H1 (cell line): ENCODE measurements at regions not wholly inside any gene's neighbourhood (a gene's known extent, or its start where the extent isn't known, plus 50 kb on each side); places are given as distances from the start of the nearest gene placed in this dataset.

Experiments used
- CTCF ChIA-PET: fragments of 300-600 bp; sonication (Branson Sonifier 250); formaldehyde crosslinking; loops from one replicate; lab custom pipeline; 2021; ENCODE audit not compliant: partially characterized antibody; lab: Charles Lee
- POLR2A ChIA-PET: fragments of 300-600 bp; sonication (Branson Sonifier 250); formaldehyde crosslinking; loops from one replicate; lab custom pipeline; 2021; ENCODE audit warnings: inconsistent platforms; ENCODE audit not compliant: partially characterized antibody; lab: Charles Lee
- DNase-seq, 2 experiments: peaks; one replicate each; pipeline versions ENCODE4 v3.0.0 to v3.0.0-alpha.2; 2010 to 2022; ENCODE audit warnings: low spot score in 2 of 2, low read depth in 1 of 2, mixed read lengths in 1 of 2
- FAIRE-seq: peaks from 2 replicates; lab custom pipeline; 2011; peaks lifted over from hg19 to GRCh38; lab: Jason Lieb, UNC
- H2AFZ ChIP-seq: 2 replicates; pipeline ENCODE4 v1.8.1; 2012; ENCODE audit warnings: low read length, inconsistent platforms
- H2AK5ac ChIP-seq: 2 replicates; pipeline ENCODE4 v1.6.1; 2013; ENCODE audit warnings: low read depth, low read length
- H2BK120ac ChIP-seq: replicated peaks from 2 replicates; pipeline ENCODE3; 2013; ENCODE audit warnings: low read depth, low read length, inconsistent platforms
- H2BK12ac ChIP-seq: 2 replicates; pipeline ENCODE4 v1.6.1; 2013; ENCODE audit warnings: low read depth, low read length
- H2BK15ac ChIP-seq: 2 replicates; pipeline ENCODE4 v1.6.1; 2013; ENCODE audit warnings: low read length
- H2BK20ac ChIP-seq: 2 replicates; pipeline ENCODE4 v1.6.1; 2013; ENCODE audit warnings: low read length
- H2BK5ac ChIP-seq: 2 replicates; pipeline ENCODE4 v1.6.1; 2013; ENCODE audit warnings: low read depth, low read length
- H3K14ac ChIP-seq: 2 replicates; pipeline ENCODE4 v1.6.1; 2013; ENCODE audit warnings: inconsistent platforms; ENCODE audit not compliant: insufficient read length
- H3K18ac ChIP-seq: 2 replicates; pipeline ENCODE4 v1.6.1; 2013; ENCODE audit warnings: low read length; ENCODE audit errors: extremely low read depth
- H3K23ac ChIP-seq: 2 replicates; pipeline ENCODE4 v1.6.1; 2013; ENCODE audit warnings: inconsistent platforms; ENCODE audit not compliant: insufficient read length
- H3K23me2 ChIP-seq: 2 replicates; pipeline ENCODE4 v1.6.1; 2013; ENCODE audit warnings: low read depth, low read length
- H3K27ac ChIP-seq: 2 replicates; pipeline ENCODE4 v1.6.1; 2011; ENCODE audit warnings: low read depth, low read length, inconsistent platforms
- H3K27me3 ChIP-seq, 4 experiments: replicated peaks in 1 of 4; 1 replicate in 1 of 4; 2 replicates in 3 of 4; pipeline versions ENCODE4 v1.6.1 to v1.8.1; 2011 to 2013; ENCODE audit warnings: low read length in 3 of 4, mild to moderate bottlenecking in 3 of 4, inconsistent platforms in 2 of 4, mixed read lengths in 2 of 4, moderate library complexity in 1 of 4; ENCODE audit not compliant: control insufficient read depth in 3 of 4, insufficient read depth in 3 of 4; ENCODE audit errors: extremely low read depth in 1 of 4
- H3K36me3 ChIP-seq, 4 experiments: 2 replicates each; pipeline versions ENCODE4 v1.6.1 to v1.8.1; 2011 to 2013; ENCODE audit warnings: mild to moderate bottlenecking in 4 of 4, low read length in 3 of 4, moderate library complexity in 2 of 4, control low read depth in 1 of 4, inconsistent platforms in 1 of 4; ENCODE audit not compliant: insufficient read depth in 4 of 4, control insufficient read depth in 2 of 4
- H3K4ac ChIP-seq: replicated peaks from 2 replicates; pipeline ENCODE3; 2013; ENCODE audit warnings: low read length, low read depth, mixed read lengths, inconsistent platforms; ENCODE audit not compliant: insufficient read length
- H3K4me1 ChIP-seq, 4 experiments: replicated peaks in 1 of 4; 1 replicate in 1 of 4; 2 replicates in 3 of 4; pipeline versions ENCODE4 v1.6.1 to v1.8.1; 2011 to 2013; ENCODE audit warnings: low read length in 3 of 4, inconsistent platforms in 2 of 4, mixed read lengths in 1 of 4; ENCODE audit not compliant: insufficient read depth in 4 of 4, control insufficient read depth in 3 of 4
- H3K4me2 ChIP-seq, 2 experiments: 2 replicates each; pipeline versions ENCODE4 v1.6.1 to v1.8.1; 2011 to 2013; ENCODE audit warnings: low read depth in 2 of 2, low read length in 2 of 2, control low read depth in 1 of 2, inconsistent platforms in 1 of 2, mild to moderate bottlenecking in 1 of 2; ENCODE audit not compliant: insufficient read depth in 1 of 2
- H3K4me3 ChIP-seq, 4 experiments: fragments of 200-600, 300-600 bp in 1 of 4; sonication (generic), shearing (Covaris generic), sonication (Bioruptor Twin) in 1 of 4; 2 replicates each; pipeline versions ENCODE4 v1.5.1 to v1.8.1; 2011 to 2016; ENCODE audit warnings: low read length in 4 of 4, low read depth in 3 of 4, control low read depth in 2 of 4, inconsistent platforms in 2 of 4, mild to moderate bottlenecking in 2 of 4, mixed read lengths in 1 of 4, moderate library complexity in 1 of 4; ENCODE audit not compliant: insufficient read depth in 2 of 4; ENCODE audit errors: extremely low read depth in 1 of 4
- H3K56ac ChIP-seq: replicated peaks from 2 replicates; pipeline ENCODE3; 2013; ENCODE audit warnings: low read depth, mild to moderate bottlenecking, mixed read lengths, low read length, inconsistent platforms; ENCODE audit not compliant: insufficient read length
- H3K79me1 ChIP-seq: 2 replicates; pipeline ENCODE4 v1.6.1; 2013; ENCODE audit warnings: low read depth, low read length, control low read depth
- H3K79me2 ChIP-seq, 2 experiments: 2 replicates each; pipeline versions ENCODE4 v1.6.1 to v1.8.1; 2012 to 2013; ENCODE audit warnings: low read length in 2 of 2, mild to moderate bottlenecking in 2 of 2, inconsistent platforms in 1 of 2; ENCODE audit not compliant: insufficient read depth in 2 of 2, control insufficient read depth in 1 of 2
- H3K9ac ChIP-seq, 4 experiments: replicated peaks in 1 of 4; 1 replicate in 1 of 4; 2 replicates in 3 of 4; pipeline versions ENCODE4 v1.6.1 to v1.8.1; 2011 to 2013; ENCODE audit warnings: low read depth in 3 of 4, low read length in 3 of 4, control low read depth in 2 of 4, mild to moderate bottlenecking in 2 of 4, moderate library complexity in 2 of 4, inconsistent platforms in 1 of 4; ENCODE audit errors: extremely low read depth in 1 of 4
- H3K9me3 ChIP-seq, 2 experiments: 2 replicates each; pipeline versions ENCODE4 v1.6.1 to v1.8.1; 2012 to 2013; ENCODE audit warnings: mild to moderate bottlenecking in 2 of 2, moderate library complexity in 2 of 2, control low read depth in 1 of 2, inconsistent platforms in 1 of 2, low read depth in 1 of 2, low read length in 1 of 2, mixed read lengths in 1 of 2; ENCODE audit not compliant: insufficient read depth in 2 of 2
- H4K20me1 ChIP-seq, 2 experiments: replicated peaks in 1 of 2; 2 replicates each; pipeline versions ENCODE3 to v1.8.1; 2011 to 2013; ENCODE audit warnings: inconsistent platforms in 2 of 2, low read length in 2 of 2, mild to moderate bottlenecking in 1 of 2; ENCODE audit not compliant: insufficient read depth in 2 of 2, control insufficient read depth in 1 of 2
- H4K5ac ChIP-seq: 2 replicates; pipeline ENCODE4 v1.6.1; 2013; ENCODE audit warnings: low read length, low read depth, mixed read lengths, inconsistent platforms; ENCODE audit not compliant: insufficient read length
- H4K8ac ChIP-seq: 2 replicates; pipeline ENCODE4 v1.8.0; 2013; ENCODE audit warnings: mild to moderate bottlenecking, moderate library complexity, low read length, inconsistent platforms; ENCODE audit not compliant: insufficient read depth; ENCODE audit errors: extremely low read depth
- H4K91ac ChIP-seq: replicated peaks from 2 replicates; pipeline ENCODE3; 2013; ENCODE audit warnings: low read length, mixed read lengths, inconsistent platforms; ENCODE audit not compliant: insufficient read length
- CREB1 ChIP-seq: IDR thresholded peaks from 2 replicates; pipeline ENCODE4 v1.6.1; 2012; ENCODE audit warnings: inconsistent platforms
- HDAC2 ChIP-seq, 2 experiments: fragments of 300-600 bp in 1 of 2; sonication (generic) in 1 of 2; IDR thresholded peaks; 2 replicates each; pipeline ENCODE4 v1.6.1; 2011 to 2012; ENCODE audit warnings: low read depth in 2 of 2, low read length in 2 of 2, mild to moderate bottlenecking in 2 of 2, moderate library complexity in 2 of 2, borderline replicate concordance in 1 of 2, inconsistent platforms in 1 of 2
- POU5F1 ChIP-seq: IDR thresholded peaks from 2 replicates; pipeline ENCODE4 v1.6.1; 2011; ENCODE audit warnings: low read depth, mild to moderate bottlenecking, low read length, moderate library complexity
- SIN3A ChIP-seq, 2 experiments: IDR thresholded peaks in 1 of 2; conservative IDR thresholded peaks in 1 of 2; 2 replicates each; pipeline ENCODE4 v1.6.1; 2011 to 2012; ENCODE audit warnings: low read length in 2 of 2, improper control_type of control experiment in 1 of 2, low read depth in 1 of 2, mild to moderate bottlenecking in 1 of 2
- SRF ChIP-seq: IDR thresholded peaks from 2 replicates; pipeline ENCODE4 v1.6.1; 2011; ENCODE audit warnings: mild to moderate bottlenecking, low read depth, low read length, moderate library complexity
- WGBS, 2 experiments: shearing (Covaris generic) in 1 of 2; methylation state at CpG; one replicate each; pipeline versions ENCODE4 v1.1.6 to v1.1.7; 2013 to 2015; ENCODE audit warnings: low lambda C conversion rate in 2 of 2, mixed read lengths in 2 of 2, inconsistent platforms in 1 of 2, low coverage in 1 of 2, missing lambda C conversion rate in 1 of 2; ENCODE audit not compliant: insufficient replicate concordance in 2 of 2, insufficient coverage in 1 of 2, insufficient read length in 1 of 2; ENCODE audit errors: extremely low coverage in 1 of 2, missing lambda C conversion rate in 1 of 2; 5-methylcytosine and 5-hydroxymethylcytosine counted together

DNA sequence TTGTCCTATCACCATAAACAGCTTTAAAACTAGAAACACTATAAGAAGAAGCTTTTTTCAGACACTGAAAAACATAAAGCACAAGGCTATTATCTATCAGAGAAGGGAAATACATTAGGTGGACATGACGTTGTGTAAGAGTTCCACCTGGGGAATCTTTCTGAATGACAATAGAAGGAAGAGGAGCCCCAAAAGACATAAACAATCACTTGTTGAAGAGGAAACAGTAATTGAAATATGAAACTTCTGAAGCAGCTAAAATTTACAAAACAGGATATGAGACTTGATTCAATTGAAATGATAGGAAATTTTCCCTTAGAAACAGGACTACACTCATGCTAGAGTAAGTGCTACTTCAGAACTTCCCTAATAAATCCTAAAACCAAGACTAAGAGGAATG lies 933.6 kb downstream of the EFNA5 start:
- no peak overlapping the region for H4K5ac ChIP-seq
- H3K79me1 ChIP-seq, result no peaks in the 10 kb centered on the region
- H3K4ac ChIP-seq, result no peak overlapping the region
- H3K18ac ChIP-seq, result no peak overlapping the region
- H3K36me3 ChIP-seq, result no peaks in the 10 kb centered on the region
- no peaks in the 10 kb centered on the region for H3K23me2 ChIP-seq
- no peak overlapping the region for H3K56ac ChIP-seq
- H2BK20ac ChIP-seq, result no peak overlapping the region
- no peak overlapping the region for H3K14ac ChIP-seq
- no peak overlapping the region for H3K27ac ChIP-seq
- TF ChIP-seq HDAC2 (IDR thresholded peaks at IDR 0.05; ENCODE audit: borderline replicate concordance in 1 of 2, low read depth in 2 of 2, low read length in 2 of 2), result no peak
- TF ChIP-seq CREB1, result no peak
- no peak for TF ChIP-seq SIN3A (conservative IDR thresholded peaks at IDR 0.05 in 1 of 2, IDR thresholded peaks at IDR 0.05 in 1 of 2; ENCODE audit: low read depth in 1 of 2, low read length in 2 of 2)
- no peak for TF ChIP-seq SRF
- TF ChIP-seq POU5F1, result no peak
- 0 out of 4 replicates have a peak, but pooled peaks cover 0 to 7% of the 10 kb centered on the region in 2 experiments for H3K9me3 ChIP-seq
- no peak overlapping the region for H2AFZ ChIP-seq
- no peak overlapping the region for H4K91ac ChIP-seq
- DNase-seq (no peak), FAIRE-seq (no peak)
- ChIA-PET CTCF (no interaction called here), POLR2A (no interaction called here)
- no peak overlapping the region for H2BK120ac ChIP-seq
- no peaks in the 10 kb centered on the region for H3K79me2 ChIP-seq
- no peak overlapping the region for H2BK12ac ChIP-seq
- no peak overlapping the region for H4K8ac ChIP-seq
- no peak overlapping the region for H3K4me2 ChIP-seq
- no peaks in the 10 kb centered on the region for H4K20me1 ChIP-seq
- WGBS, 2 experiments, result 64% methylated on average over 1 of the region's 1 CpG; no CpG with 5 or more reads in 1 of the 2 experiments
- H3K4me1 ChIP-seq, result no peaks in the 10 kb centered on the region
- H2BK15ac ChIP-seq, result no peak overlapping the region
- H3K23ac ChIP-seq, result no peak overlapping the region
- H3K4me3 ChIP-seq, result no peak overlapping the region
- H3K9ac ChIP-seq, result no peak overlapping the region
- no peak overlapping the region for H2AK5ac ChIP-seq
- H2BK5ac ChIP-seq, result no peak overlapping the region
- no peaks in the 10 kb centered on the region for H3K27me3 ChIP-seq
